ENCODE measurements at regions not wholly inside any gene's neighbourhood (a gene's known extent, or its start where the extent isn't known, plus 50 kb on each side); places are given as distances from the start of the nearest gene placed in this dataset.

- H3K4me3 ChIP-seq (ENCODE audit: low read depth in 2 of 2, low read length in 2 of 2), result no peak overlapping the region
- intact Hi-C loops (cut with micrococcal nuclease; ENCODE audit: unreplicated experiment) (no loop called here), in situ Hi-C loops (cut with HindIII; ENCODE audit: low pct_unique_long_range_greater_than_20kb, low sequenced_read_pairs) (no loop called here)
- no peak overlapping the region for H3K27ac ChIP-seq (ENCODE audit: low read length)
- TF ChIP-seq TCF7L2 (IDR thresholded peaks at IDR 0.05; ENCODE audit: low read depth, low read length) (no peak), SIN3A (IDR thresholded peaks at IDR 0.05; ENCODE audit: borderline replicate concordance, insufficient read depth, low read depth, low read length) (no peak), CTCF (IDR thresholded peaks at IDR 0.05) (no peak), REST (IDR thresholded peaks at IDR 0.05; ENCODE audit: insufficient read depth in 1 of 2, low read depth in 2 of 2, low read length in 1 of 2) (no peak), POLR2AphosphoS5 (IDR thresholded peaks at IDR 0.05; ENCODE audit: low read depth, low read length) (no peak)
- H3K4me1 ChIP-seq (ENCODE audit: control insufficient read depth, insufficient read depth, low read length), result no peaks in the 10 kb centered on the region
- BruUV-seq (replicated peaks), result no TSS peak
- POLR2A ChIA-PET, result no interaction called here
- no peaks in the 10 kb centered on the region for H3K27me3 ChIP-seq (ENCODE audit: control insufficient read depth, insufficient read depth, low read length)
- no peak for ATAC-seq
- no peaks in the 10 kb centered on the region for H3K9me3 ChIP-seq (ENCODE audit: control insufficient read depth, insufficient read depth, low read depth, low read length)
- CTCF ChIA-PET, result no interaction called here
- no peak for DNase-seq (ENCODE audit: low read depth, low spot score)
- no peaks in the 10 kb centered on the region for H3K36me3 ChIP-seq (ENCODE audit: control insufficient read depth, insufficient read depth, low read length)
Observed at GRCh38 chr3:189393598-189393997, 221.8 kb downstream of the TPRG1 start.

- POLR2A ChIA-PET, result no interaction called here
- CTCF ChIA-PET, result no interaction called here
- in situ Hi-C loops (cut with HindIII; ENCODE audit: low pct_unique_long_range_greater_than_20kb, low sequenced_read_pairs), result no loop called here
- Histone ChIP-seq H3K4me3 (ENCODE audit: low read depth in 2 of 2, low read length in 2 of 2) (no peak overlapping the region), H3K27me3 (ENCODE audit: control insufficient read depth, insufficient read depth, low read length) (no peaks in the 10 kb centered on the region), H3K36me3 (ENCODE audit: control insufficient read depth, insufficient read depth, low read length) (no peaks in the 10 kb centered on the region), H3K27ac (ENCODE audit: low read length) (no peak overlapping the region), H3K4me1 (ENCODE audit: control insufficient read depth, insufficient read depth, low read length) (no peaks in the 10 kb centered on the region), H3K9me3 (ENCODE audit: control insufficient read depth, insufficient read depth, low read depth, low read length) (no peaks in the 10 kb centered on the region)
- no TSS peak for BruUV-seq (replicated peaks)
- TF ChIP-seq POLR2AphosphoS5 (IDR thresholded peaks at IDR 0.05; ENCODE audit: low read depth, low read length) (no peak), TCF7L2 (IDR thresholded peaks at IDR 0.05; ENCODE audit: low read depth, low read length) (no peak), SIN3A (IDR thresholded peaks at IDR 0.05; ENCODE audit: borderline replicate concordance, insufficient read depth, low read depth, low read length) (no peak)
- intact Hi-C loops (cut with micrococcal nuclease; ENCODE audit: unreplicated experiment), result no loop called here
- ATAC-seq, result no peak
- no peak for DNase-seq (ENCODE audit: low read depth, low spot score)
Observed at GRCh38 chr3:189394599-189395121, 222.9 kb downstream of the TPRG1 start.

- Histone ChIP-seq H3K9me3 (ENCODE audit: control insufficient read depth, insufficient read depth, low read depth, low read length) (no peaks in the 10 kb centered on the region), H3K27me3 (ENCODE audit: control insufficient read depth, insufficient read depth, low read length) (no peaks in the 10 kb centered on the region), H3K36me3 (ENCODE audit: control insufficient read depth, insufficient read depth, low read length) (no peaks in the 10 kb centered on the region), H3K27ac (ENCODE audit: low read length) (no peak overlapping the region), H3K4me1 (ENCODE audit: control insufficient read depth, insufficient read depth, low read length) (no peaks in the 10 kb centered on the region), H3K4me3 (ENCODE audit: low read depth in 2 of 2, low read length in 2 of 2) (no peak overlapping the region)
- no TSS peak for BruUV-seq (replicated peaks)
- DNase-seq (ENCODE audit: low read depth, low spot score), result no peak
- in situ Hi-C loops (cut with HindIII; ENCODE audit: low pct_unique_long_range_greater_than_20kb, low sequenced_read_pairs) (no loop called here), intact Hi-C loops (cut with micrococcal nuclease; ENCODE audit: unreplicated experiment) (no loop called here)
- CTCF ChIA-PET, result no interaction called here
- no peak for ATAC-seq
- POLR2A ChIA-PET, result no interaction called here
- TF ChIP-seq SIN3A (IDR thresholded peaks at IDR 0.05; ENCODE audit: borderline replicate concordance, insufficient read depth, low read depth, low read length) (no peak), POLR2AphosphoS5 (IDR thresholded peaks at IDR 0.05; ENCODE audit: low read depth, low read length) (no peak), TCF7L2 (IDR thresholded peaks at IDR 0.05; ENCODE audit: low read depth, low read length) (no peak), REST (IDR thresholded peaks at IDR 0.05; ENCODE audit: insufficient read depth in 1 of 2, low read depth in 2 of 2, low read length in 1 of 2) (no peak), CTCF (IDR thresholded peaks at IDR 0.05) (no peak)
Observed at GRCh38 chr3:189395825-189396224, 224.1 kb downstream of the TPRG1 start.
